Gastroesophageal sphincter (tissue), 3 donors: ENCODE measurements at regions not wholly inside any gene's neighbourhood (a gene's known extent, or its start where the extent isn't known, plus 50 kb on each side); places are given as distances from the start of the nearest gene placed in this dataset.

Experiments
- EP300 ChIP-seq: sonication (generic); formaldehyde crosslinking; IDR thresholded peaks from one replicate; pipeline ENCODE4 v1.6.1; 2017; ENCODE audit warnings: antibody characterized with exemption, mild to moderate bottlenecking
- POLR2A ChIP-seq, 2 donors: fragments of 450-650 bp; IDR thresholded peaks; one replicate each; pipeline ENCODE4 v1.6.1; 2017; ENCODE audit warnings: antibody characterized with exemption in 2 of 2, mild to moderate bottlenecking in 2 of 2, moderate library complexity in 1 of 2
- POLR2AphosphoS5 ChIP-seq: sonication (generic); formaldehyde crosslinking; IDR thresholded peaks from one replicate; pipeline ENCODE4 v1.6.1; 2017; ENCODE audit warnings: antibody characterized with exemption
- TF ChIP-seq, protein P1 (sequence below), 4 experiments: fragments of 200-600 bp in 2 of 4; fragments of 450-650 bp in 2 of 4; sonication (generic) in 1 of 4; IDR thresholded peaks; one replicate each; pipeline ENCODE4 v1.5.1; 2017 to 2019; ENCODE audit warnings: antibody characterized with exemption in 4 of 4, mild to moderate bottlenecking in 2 of 4, moderate library complexity in 2 of 4

- TF ChIP-seq POLR2A (IDR thresholded peaks at IDR 0.05) (no peak), POLR2AphosphoS5 (no peak), EP300 (no peak)
- TF ChIP-seq, protein P1, sequence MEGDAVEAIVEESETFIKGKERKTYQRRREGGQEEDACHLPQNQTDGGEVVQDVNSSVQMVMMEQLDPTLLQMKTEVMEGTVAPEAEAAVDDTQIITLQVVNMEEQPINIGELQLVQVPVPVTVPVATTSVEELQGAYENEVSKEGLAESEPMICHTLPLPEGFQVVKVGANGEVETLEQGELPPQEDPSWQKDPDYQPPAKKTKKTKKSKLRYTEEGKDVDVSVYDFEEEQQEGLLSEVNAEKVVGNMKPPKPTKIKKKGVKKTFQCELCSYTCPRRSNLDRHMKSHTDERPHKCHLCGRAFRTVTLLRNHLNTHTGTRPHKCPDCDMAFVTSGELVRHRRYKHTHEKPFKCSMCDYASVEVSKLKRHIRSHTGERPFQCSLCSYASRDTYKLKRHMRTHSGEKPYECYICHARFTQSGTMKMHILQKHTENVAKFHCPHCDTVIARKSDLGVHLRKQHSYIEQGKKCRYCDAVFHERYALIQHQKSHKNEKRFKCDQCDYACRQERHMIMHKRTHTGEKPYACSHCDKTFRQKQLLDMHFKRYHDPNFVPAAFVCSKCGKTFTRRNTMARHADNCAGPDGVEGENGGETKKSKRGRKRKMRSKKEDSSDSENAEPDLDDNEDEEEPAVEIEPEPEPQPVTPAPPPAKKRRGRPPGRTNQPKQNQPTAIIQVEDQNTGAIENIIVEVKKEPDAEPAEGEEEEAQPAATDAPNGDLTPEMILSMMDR (IDR thresholded peaks at IDR 0.05): no peak
Measured at GRCh38 chr15:96818861-96819260, 488.4 kb downstream of the NR2F2 start.
